ENCODE measurements at regions not wholly inside any gene's neighbourhood (a gene's known extent, or its start where the extent isn't known, plus 50 kb on each side); places are given as distances from the start of the nearest gene placed in this dataset.

DNA sequence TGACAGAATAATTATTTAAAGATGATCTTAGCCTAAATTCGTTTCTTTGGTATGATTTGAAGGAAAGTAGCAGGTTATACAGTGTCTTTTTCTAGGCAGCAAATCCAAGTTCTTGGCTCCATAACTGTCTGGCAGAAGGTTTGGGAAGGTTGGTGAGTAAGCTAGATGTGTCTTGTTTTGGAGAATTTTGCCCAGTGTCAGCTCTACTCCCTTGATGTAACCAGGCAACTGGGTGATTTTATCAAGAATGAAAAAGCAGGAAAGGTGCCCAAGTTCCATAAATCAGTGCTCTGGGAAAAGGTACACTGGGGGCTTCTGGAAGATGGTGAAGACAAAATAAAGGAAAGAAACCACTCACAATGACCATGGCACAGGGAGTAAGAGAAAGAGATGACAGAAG is 71.5 kb upstream of the USP47 start:
- no peak overlapping the region for H2AFZ ChIP-seq (ENCODE audit: low read length)
- no TSS peak for BruUV-seq (replicated peaks)
- H3K4me2 ChIP-seq (ENCODE audit: low read depth, low read length): no peak overlapping the region
- peaks cover 2 to 5% of the 10 kb centered on the region in 2 experiments; a peak in 2 of 5 replicates for H3K27me3 ChIP-seq (ENCODE audit: control insufficient read depth in 1 of 2, insufficient read depth in 2 of 2, low read length in 2 of 2)
- H3K36me3 ChIP-seq (replicated peaks in 1 of 2; ENCODE audit: control insufficient read depth in 1 of 2, insufficient read depth in 2 of 2, low read length in 2 of 2): no peaks in the 10 kb centered on the region
- H3K9me3 ChIP-seq (ENCODE audit: low read length): no peaks in the 10 kb centered on the region
- CTCF ChIA-PET (ENCODE audit: low intra/inter-chr PET ratio, low total read pairs): no interaction called here
- in situ Hi-C loops (cut with HindIII; ENCODE audit: extremely low pct_ligation_motif_present, low pct_unique_long_range_greater_than_20kb): no loop called here
- 0% methylated on average over 1 of the region's 1 CpG for WGBS (ENCODE audit: low lambda C conversion rate)
- FAIRE-seq: no peak
- H4K20me1 ChIP-seq (ENCODE audit: insufficient read depth, low read length): no peaks in the 10 kb centered on the region
- no peaks in the 10 kb centered on the region for H3K4me1 ChIP-seq (ENCODE audit: insufficient read depth, low read length)
- no peak overlapping the region for H3K4me3 ChIP-seq (replicated peaks in 1 of 3; ENCODE audit: insufficient read depth in 1 of 3, low read depth in 2 of 3, low read length in 3 of 3)
- H3K9ac ChIP-seq (ENCODE audit: insufficient read depth, low read depth, low read length): no peak overlapping the region
- POLR2A ChIA-PET: no interaction called here
- no peak for ATAC-seq
- DNase-seq (ENCODE audit: low spot score): no peak
- H3K27ac ChIP-seq (ENCODE audit: extremely low read length, insufficient read depth, low read length): no peak overlapping the region
- TF ChIP-seq, protein P1, sequence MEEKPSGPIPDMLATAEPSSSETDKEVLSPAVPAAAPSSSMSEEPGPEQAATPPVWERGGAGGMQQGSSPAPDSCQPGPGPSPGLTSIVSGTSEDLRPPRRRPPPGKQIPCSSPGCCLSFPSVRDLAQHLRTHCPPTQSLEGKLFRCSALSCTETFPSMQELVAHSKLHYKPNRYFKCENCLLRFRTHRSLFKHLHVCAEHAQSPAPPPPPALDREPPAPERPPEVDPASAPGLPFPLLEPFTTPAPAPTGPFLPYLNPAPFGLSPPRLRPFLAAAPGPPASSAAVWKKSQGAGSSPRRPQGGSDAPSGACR (CRISPR knock-in tag; IDR thresholded peaks at IDR 0.05): no peak
- TF ChIP-seq FOXM1 (CRISPR knock-in tag; IDR thresholded peaks at IDR 0.05) (no peak), AGO1 (IDR thresholded peaks at IDR 0.05; ENCODE audit: low read depth, low read length, poor library complexity, severe bottlenecking) (no peak), ARNT2 (CRISPR knock-in tag; IDR thresholded peaks at IDR 0.05; ENCODE audit: low read depth) (no peak), BRD4 (CRISPR knock-in tag; IDR thresholded peaks at IDR 0.05) (no peak), SETDB1 (CRISPR knock-in tag; IDR thresholded peaks at IDR 0.05; ENCODE audit: borderline replicate concordance) (no peak), RAD51 (IDR thresholded peaks at IDR 0.05; ENCODE audit: borderline replicate concordance) (no peak), ZNF10 (CRISPR knock-in tag; IDR thresholded peaks at IDR 0.05; ENCODE audit: borderline replicate concordance, low read depth) (no peak), ESRRA (CRISPR knock-in tag; IDR thresholded peaks at IDR 0.05; ENCODE audit: low read depth) (no peak), GPN1 (CRISPR knock-in tag; IDR thresholded peaks at IDR 0.05; ENCODE audit: borderline replicate concordance) (no peak), THAP11 (CRISPR knock-in tag; IDR thresholded peaks at IDR 0.05) (no peak), HMGA1 (CRISPR knock-in tag; conservative IDR thresholded peaks at IDR 0.05) (no peak), ZFP91 (CRISPR knock-in tag; IDR thresholded peaks at IDR 0.05; ENCODE audit: borderline replicate concordance) (no peak), ZNF124 (CRISPR knock-in tag; IDR thresholded peaks at IDR 0.05) (no peak)
- TF ChIP-seq, protein P2, sequence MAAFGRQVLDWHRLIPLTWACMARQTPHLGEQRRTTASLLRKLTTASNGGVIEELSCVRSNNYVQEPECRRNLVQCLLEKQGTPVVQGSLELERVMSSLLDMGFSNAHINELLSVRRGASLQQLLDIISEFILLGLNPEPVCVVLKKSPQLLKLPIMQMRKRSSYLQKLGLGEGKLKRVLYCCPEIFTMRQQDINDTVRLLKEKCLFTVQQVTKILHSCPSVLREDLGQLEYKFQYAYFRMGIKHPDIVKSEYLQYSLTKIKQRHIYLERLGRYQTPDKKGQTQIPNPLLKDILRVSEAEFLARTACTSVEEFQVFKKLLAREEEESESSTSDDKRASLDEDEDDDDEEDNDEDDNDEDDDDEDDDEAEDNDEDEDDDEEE (CRISPR knock-in tag; IDR thresholded peaks at IDR 0.05): no peak
- no peaks in the 10 kb centered on the region for H3K79me2 ChIP-seq (ENCODE audit: insufficient read depth, low read length)
- intact Hi-C loops (cut with micrococcal nuclease; ENCODE audit: unreplicated experiment): no loop called here
